Heart left ventricle (tissue), 13 donors: ENCODE measurements at regions not wholly inside any gene's neighbourhood (a gene's known extent, or its start where the extent isn't known, plus 50 kb on each side); places are given as distances from the start of the nearest gene placed in this dataset.

Experiments
- CTCF ChIP-seq, 12 donors: fragments of 200-600 bp; sonication (generic) in 4 of 12; IDR thresholded peaks; one replicate each; pipeline versions ENCODE4 v1.5.0 to v1.8.0; 2018 to 2022; ENCODE audit warnings: antibody characterized with exemption in 12 of 12, mild to moderate bottlenecking in 5 of 12
- POLR2A ChIP-seq, 2 donors: fragments of 450-650 bp; IDR thresholded peaks; one replicate each; pipeline ENCODE4 v1.6.1; 2017; ENCODE audit warnings: antibody characterized with exemption in 2 of 2, mild to moderate bottlenecking in 2 of 2, moderate library complexity in 2 of 2
- donor health status: ischemic (EF 13 %, LVEDD 7.1; RV severe dilation, severe dysfunction).
- donor health status: DM: no; HTN: yes; CAD: no.
- donor health status: DM: no; HTN: no; CAD: no.
- donor health status: ischemic (EF 25% LVEDD 6.9; RV normal size, moderate dysfunction).
- donor health status: ischemic (EF 25% LVEDD 5.7; RV mildly dilated, moderate dysfunction).
- donor health status: ischemic (EF 35%, LVEDD 5.7; RV mildly dilated, moderate dysfunction).
- donor health status: nonischemic (EF 11% LVEDD 7.7; RV severe dilation, severe dysfunction).
- donor health status: DM: yes; HTN: yes; CAD: no.
- donor health status: PGD.
- donor health status: ischemic (EF 29% LVEDD 5.4; RV normal size, mild dysfunction).
- donor health status: nonischemic (EF 23%, LVEDD 6.1; RV moderate dilation, normal function).

DNA sequence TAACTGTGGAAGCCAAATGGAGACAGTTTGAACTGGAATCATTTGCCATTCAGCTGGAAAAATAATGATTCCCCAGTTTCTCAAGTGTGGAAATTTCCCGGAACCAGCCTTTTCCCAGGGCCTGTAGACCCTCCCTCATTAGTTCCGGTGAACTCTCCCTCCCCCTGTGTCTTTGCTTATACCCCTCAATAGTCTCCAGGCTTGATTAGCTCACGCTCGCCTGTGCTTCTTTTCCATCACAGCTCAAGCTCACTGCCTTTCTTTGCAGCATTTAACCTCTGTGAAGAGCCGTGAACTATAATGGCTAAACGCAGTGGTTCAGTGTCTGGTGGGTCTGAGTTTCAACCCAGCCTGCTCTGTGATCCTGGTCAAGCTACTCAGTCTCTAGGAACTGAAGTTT, 690.8 kb downstream of the INHBA start:
- TF ChIP-seq CTCF (IDR thresholded peaks at IDR 0.05) (no peak), POLR2A (IDR thresholded peaks at IDR 0.05) (no peak)
